Fibroblast of pulmonary artery (primary cell): ENCODE measurements at regions not wholly inside any gene's neighbourhood (a gene's known extent, or its start where the extent isn't known, plus 50 kb on each side); places are given as distances from the start of the nearest gene placed in this dataset.

ENCODE experiments used
- DNase-seq: peaks from one replicate; pipeline ENCODE4 v3.0.0-alpha.2; 2010; ENCODE audit warnings: low read depth
- H3K4me3 ChIP-seq: replicated peaks from 2 replicates; pipeline ENCODE4 v1.5.1; 2011; ENCODE audit warnings: low read depth, mild to moderate bottlenecking, control low read depth, low read length, moderate library complexity
- TF ChIP-seq, protein P1 (sequence below): IDR thresholded peaks from 2 replicates; pipeline ENCODE4 v1.5.1; 2011; ENCODE audit warnings: mild to moderate bottlenecking, control low read depth, low read length, inconsistent platforms; ENCODE audit errors: missing control alignments

- no peak overlapping the region for H3K4me3 ChIP-seq
- TF ChIP-seq, protein P1, sequence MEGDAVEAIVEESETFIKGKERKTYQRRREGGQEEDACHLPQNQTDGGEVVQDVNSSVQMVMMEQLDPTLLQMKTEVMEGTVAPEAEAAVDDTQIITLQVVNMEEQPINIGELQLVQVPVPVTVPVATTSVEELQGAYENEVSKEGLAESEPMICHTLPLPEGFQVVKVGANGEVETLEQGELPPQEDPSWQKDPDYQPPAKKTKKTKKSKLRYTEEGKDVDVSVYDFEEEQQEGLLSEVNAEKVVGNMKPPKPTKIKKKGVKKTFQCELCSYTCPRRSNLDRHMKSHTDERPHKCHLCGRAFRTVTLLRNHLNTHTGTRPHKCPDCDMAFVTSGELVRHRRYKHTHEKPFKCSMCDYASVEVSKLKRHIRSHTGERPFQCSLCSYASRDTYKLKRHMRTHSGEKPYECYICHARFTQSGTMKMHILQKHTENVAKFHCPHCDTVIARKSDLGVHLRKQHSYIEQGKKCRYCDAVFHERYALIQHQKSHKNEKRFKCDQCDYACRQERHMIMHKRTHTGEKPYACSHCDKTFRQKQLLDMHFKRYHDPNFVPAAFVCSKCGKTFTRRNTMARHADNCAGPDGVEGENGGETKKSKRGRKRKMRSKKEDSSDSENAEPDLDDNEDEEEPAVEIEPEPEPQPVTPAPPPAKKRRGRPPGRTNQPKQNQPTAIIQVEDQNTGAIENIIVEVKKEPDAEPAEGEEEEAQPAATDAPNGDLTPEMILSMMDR: no peak
- no peak for DNase-seq
Observed at GRCh38 chr13:40160618-40161350, 505.3 kb downstream of the COG6 start.

DNA sequence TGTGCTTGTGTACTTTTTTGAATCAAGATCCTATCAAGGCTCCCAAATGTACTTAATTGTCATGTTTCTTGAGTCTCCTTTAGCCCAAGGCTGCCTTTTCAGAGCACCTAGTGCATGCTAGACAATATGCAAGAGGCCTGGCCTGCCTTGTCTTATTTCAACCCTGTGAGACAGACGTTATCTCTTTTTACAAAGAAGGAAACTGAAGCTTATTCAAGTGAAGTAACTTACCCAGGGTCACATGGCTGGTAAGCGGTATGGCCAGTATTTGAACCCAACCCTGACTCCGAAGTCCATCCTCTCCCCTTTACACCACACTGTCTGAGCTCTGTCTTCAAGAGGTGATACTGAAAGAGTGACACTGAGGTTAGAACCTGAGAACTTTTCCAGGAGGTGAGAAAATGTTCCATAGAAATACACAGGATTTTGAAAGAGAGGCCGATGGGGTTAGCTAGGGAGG lies 505.1 kb downstream of the FOXO1 start:
- no peak overlapping the region for H3K4me3 ChIP-seq
- TF ChIP-seq, protein P1: no peak

DNA sequence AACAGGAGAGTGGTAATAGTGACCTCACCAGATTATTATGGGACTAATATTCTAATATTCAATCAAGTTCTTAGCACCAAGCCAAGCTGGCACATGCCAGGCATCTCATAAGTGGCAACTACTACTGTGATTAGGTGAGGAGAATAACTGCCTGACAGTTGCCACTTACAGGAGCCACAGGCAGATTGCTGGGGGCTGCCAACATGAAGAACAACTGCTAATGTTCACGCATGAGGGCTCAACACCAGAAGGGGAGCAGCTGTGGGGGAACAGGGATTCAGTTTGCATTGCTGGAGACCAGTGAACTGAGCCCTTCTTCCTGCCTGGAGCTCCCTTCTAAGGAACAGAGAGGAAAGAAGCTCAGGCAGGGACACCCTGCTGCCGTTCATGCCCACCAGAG lies 504.5 kb downstream of the FOXO1 start:
- no peak for DNase-seq
- H3K4me3 ChIP-seq: no peak overlapping the region
- TF ChIP-seq, protein P1: no peak

More for the DNA sequence above, 505.1 kb downstream of the FOXO1 start:
- no peak for DNase-seq

GRCh38 chr13:40163066-40164000 lies 503.1 kb downstream of the FOXO1 start:
- no peak overlapping the region for H3K4me3 ChIP-seq
- DNase-seq: no peak
- TF ChIP-seq, protein P1: no peak

GRCh38 chr13:40164133-40164532 lies 502.3 kb downstream of the FOXO1 start:
- DNase-seq: peak; percentile 36
- TF ChIP-seq, protein P1: no peak

GRCh38 chr13:40165316-40165932 lies 501.0 kb downstream of the FOXO1 start:
- no peak for DNase-seq
- no peak overlapping the region for H3K4me3 ChIP-seq
- TF ChIP-seq, protein P1: no peak

More at GRCh38 chr13:40164133-40164532, 502.3 kb downstream of the FOXO1 start:
- H3K4me3 ChIP-seq: no peak overlapping the region
